C1 segment of cervical spinal cord (tissue), 14 donors: ENCODE measurements at regions not wholly inside any gene's neighbourhood (a gene's known extent, or its start where the extent isn't known, plus 50 kb on each side); places are given as distances from the start of the nearest gene placed in this dataset.

Source experiments
- DNase-seq, 14 donors: peaks; one replicate each; lab custom pipeline; 2025; lab: John Stamatoyannopoulos, UW

- no peak for DNase-seq
These were observed 80.4 kb upstream of the CLEC14A start for GRCh38 chr14:38336298-38336697.

GRCh38 chr14:38330275-38330674 is 74.4 kb upstream of the CLEC14A start:
- no peak for DNase-seq

- DNase-seq, result no peak
These were observed 73.4 kb upstream of the CLEC14A start for GRCh38 chr14:38329246-38329645.

GRCh38 chr14:38316922-38317321 is 61.0 kb upstream of the CLEC14A start:
- no peak for DNase-seq

GRCh38 chr14:38311655-38312054 is 55.8 kb upstream of the CLEC14A start:
- DNase-seq, result no peak

GRCh38 chr14:38310420-38310995 is 54.6 kb upstream of the CLEC14A start:
- no peak for DNase-seq

GRCh38 chr14:38309522-38310277 is 53.8 kb upstream of the CLEC14A start:
- DNase-seq, result no peak
